ENCODE measurements at regions not wholly inside any gene's neighbourhood (a gene's known extent, or its start where the extent isn't known, plus 50 kb on each side); places are given as distances from the start of the nearest gene placed in this dataset.

DNA sequence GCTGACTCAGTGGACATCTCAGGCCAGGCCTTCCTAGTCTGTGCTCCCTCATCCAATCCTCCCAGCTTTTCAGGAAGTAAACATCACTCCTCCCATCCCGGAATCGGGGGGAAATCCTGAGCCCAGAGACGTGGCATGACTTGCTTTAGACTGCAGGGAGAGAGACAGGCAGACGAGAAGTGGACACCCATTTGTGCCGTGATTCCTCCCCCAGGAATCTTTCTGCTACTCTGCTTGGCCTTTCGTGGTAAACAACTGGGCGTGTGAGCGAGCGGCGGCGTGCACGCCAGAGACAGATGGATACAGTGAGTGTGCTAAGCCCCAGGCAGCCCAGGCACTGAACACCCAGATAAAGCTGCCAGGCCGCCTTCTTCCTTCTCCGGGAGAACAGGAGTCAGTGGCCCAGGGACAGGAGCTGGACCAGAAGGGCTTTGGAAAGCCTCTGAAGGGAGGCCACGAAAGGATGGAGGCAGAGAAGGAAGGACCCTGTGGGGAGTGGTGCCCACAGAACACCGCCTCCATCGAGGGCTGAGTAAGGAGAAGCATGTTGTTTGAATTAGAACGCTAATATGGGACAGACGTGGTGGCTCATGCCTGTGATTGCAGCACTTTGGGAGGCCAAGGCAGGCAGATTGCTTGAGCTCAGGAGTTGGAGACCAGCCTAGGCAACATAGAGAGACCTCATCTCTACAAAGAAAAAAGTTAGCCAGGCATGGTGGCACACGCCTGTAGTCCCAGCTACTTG lies 53.0 kb upstream of the PRR5 start (continued):
- TF ChIP-seq, protein P1, sequence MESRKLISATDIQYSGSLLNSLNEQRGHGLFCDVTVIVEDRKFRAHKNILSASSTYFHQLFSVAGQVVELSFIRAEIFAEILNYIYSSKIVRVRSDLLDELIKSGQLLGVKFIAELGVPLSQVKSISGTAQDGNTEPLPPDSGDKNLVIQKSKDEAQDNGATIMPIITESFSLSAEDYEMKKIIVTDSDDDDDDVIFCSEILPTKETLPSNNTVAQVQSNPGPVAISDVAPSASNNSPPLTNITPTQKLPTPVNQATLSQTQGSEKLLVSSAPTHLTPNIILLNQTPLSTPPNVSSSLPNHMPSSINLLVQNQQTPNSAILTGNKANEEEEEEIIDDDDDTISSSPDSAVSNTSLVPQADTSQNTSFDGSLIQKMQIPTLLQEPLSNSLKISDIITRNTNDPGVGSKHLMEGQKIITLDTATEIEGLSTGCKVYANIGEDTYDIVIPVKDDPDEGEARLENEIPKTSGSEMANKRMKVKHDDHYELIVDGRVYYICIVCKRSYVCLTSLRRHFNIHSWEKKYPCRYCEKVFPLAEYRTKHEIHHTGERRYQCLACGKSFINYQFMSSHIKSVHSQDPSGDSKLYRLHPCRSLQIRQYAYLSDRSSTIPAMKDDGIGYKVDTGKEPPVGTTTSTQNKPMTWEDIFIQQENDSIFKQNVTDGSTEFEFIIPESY (IDR thresholded peaks at IDR 0.05; ENCODE audit: borderline replicate concordance, low read depth) = no peak
- TF ChIP-seq, protein P2, sequence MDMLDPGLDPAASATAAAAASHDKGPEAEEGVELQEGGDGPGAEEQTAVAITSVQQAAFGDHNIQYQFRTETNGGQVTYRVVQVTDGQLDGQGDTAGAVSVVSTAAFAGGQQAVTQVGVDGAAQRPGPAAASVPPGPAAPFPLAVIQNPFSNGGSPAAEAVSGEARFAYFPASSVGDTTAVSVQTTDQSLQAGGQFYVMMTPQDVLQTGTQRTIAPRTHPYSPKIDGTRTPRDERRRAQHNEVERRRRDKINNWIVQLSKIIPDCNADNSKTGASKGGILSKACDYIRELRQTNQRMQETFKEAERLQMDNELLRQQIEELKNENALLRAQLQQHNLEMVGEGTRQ (IDR thresholded peaks at IDR 0.05; ENCODE audit: borderline replicate concordance, low read depth, low read length) = no peak

DNA sequence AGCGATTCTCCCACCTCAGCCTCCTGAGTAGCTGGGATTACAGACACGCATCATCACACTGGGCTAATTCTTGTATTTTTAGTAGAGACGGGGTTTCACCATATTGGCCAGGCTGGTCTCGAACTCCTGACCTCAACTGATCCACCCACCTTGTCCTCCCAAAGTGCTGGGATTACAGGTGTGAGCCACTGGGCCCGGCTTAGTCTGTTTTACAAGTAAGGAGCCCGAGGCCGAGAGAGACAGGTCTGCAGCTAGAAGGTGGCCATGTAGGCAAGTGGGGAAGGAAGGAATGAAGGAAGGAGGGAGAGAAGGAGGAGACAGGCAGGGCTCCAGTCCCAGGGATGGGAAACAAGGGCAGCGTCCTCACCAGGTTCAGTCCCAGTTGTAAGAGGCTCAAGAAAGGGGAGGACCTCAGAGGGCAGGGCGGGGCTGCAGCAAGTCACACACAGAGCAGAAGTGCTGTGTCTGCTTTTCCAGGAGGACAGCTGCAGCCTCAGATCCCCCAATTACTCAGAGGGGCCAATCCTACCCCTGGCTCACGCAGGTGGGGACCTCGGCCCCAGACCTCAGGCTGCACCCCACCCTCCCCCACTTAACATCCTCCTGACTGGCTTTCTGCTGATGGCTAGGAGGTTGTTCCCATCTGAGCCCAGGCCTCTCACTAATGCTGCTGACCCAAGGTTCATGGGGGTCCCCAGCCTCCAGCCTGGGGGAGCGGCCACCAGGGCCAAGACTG lies 53.8 kb upstream of the PRR5 start:
- H4K20me1 ChIP-seq (ENCODE audit: insufficient read depth) = no peaks in the 10 kb centered on the region
- 59% methylated on average over 10 of the region's 12 CpGs for WGBS (ENCODE audit: low lambda C conversion rate)
- no peak overlapping the region for H2AFZ ChIP-seq (ENCODE audit: low read depth)
- peak; percentile 8 for DNase-seq
- H3K9me3 ChIP-seq = no peaks in the 10 kb centered on the region
- no peak overlapping the region for H3K9ac ChIP-seq
- H3K27me3 ChIP-seq (ENCODE audit: insufficient read depth) = no peaks in the 10 kb centered on the region
- TF ChIP-seq EZH2phosphoT487 (IDR thresholded peaks at IDR 0.05; ENCODE audit: borderline replicate concordance, low read depth) (no peak), POLR2AphosphoS5 (IDR thresholded peaks at IDR 0.05; ENCODE audit: low read depth, low read length) (no peak), SIN3A (IDR thresholded peaks at IDR 0.05; ENCODE audit: borderline replicate concordance, low read depth, low read length) (no peak), FOXM1 (IDR thresholded peaks at IDR 0.05; ENCODE audit: low read depth) (no peak), RFX5 (IDR thresholded peaks at IDR 0.05; ENCODE audit: low read length) (no peak)
- H3K4me3 ChIP-seq (ENCODE audit: low read depth in 2 of 2, low read length in 1 of 2) = no peak overlapping the region
- POLR2A ChIA-PET = no interaction called here
- no peak overlapping the region for H3K27ac ChIP-seq (ENCODE audit: low read depth in 2 of 2, low read length in 1 of 2)
- no peaks in the 10 kb centered on the region for H3F3A ChIP-seq (replicated peaks; ENCODE audit: insufficient read depth)
- CTCF ChIA-PET = no interaction called here
- H3K79me2 ChIP-seq (ENCODE audit: insufficient read depth) = no peaks in the 10 kb centered on the region
- H3K4me2 ChIP-seq = no peak overlapping the region
- no peaks in the 10 kb centered on the region for H3K9me2 ChIP-seq
- H3K36me3 ChIP-seq (replicated peaks in 1 of 2; ENCODE audit: control insufficient read depth in 1 of 2, insufficient read depth in 2 of 2, low read length in 1 of 2) = no peaks in the 10 kb centered on the region
- H3K4me1 ChIP-seq (ENCODE audit: control insufficient read depth in 1 of 2, insufficient read depth in 2 of 2, low read depth in 1 of 2, low read length in 1 of 2) = peaks cover 0 to 3% of the 10 kb centered on the region in 2 experiments; a peak in 1 of 4 replicates

DNA sequence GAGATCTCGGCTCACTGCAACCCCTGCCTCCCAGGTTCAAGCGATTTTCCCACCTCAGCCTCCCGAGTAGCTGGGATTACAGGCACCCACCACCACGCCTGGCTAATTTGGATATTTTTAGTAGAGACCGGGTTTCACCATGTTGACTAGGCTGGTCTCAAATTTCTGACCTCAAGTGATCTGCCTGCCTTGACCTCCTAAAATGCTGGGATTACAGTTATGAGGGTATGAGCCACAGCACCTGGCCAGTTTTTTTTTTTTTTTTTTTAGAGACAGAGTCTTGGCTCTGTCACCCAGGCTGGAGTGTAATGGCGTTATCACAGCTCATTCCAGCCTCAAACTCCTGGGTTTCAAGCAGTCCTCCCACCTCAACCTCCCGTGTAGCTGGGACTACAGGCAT lies 54.9 kb upstream of the PRR5 start:
- no peak overlapping the region for H3K4me2 ChIP-seq
- H4K20me1 ChIP-seq (ENCODE audit: insufficient read depth) = no peaks in the 10 kb centered on the region
- no peak overlapping the region for H2AFZ ChIP-seq (ENCODE audit: low read depth)
- H3F3A ChIP-seq (replicated peaks; ENCODE audit: insufficient read depth) = no peaks in the 10 kb centered on the region
- no peaks in the 10 kb centered on the region for H3K27me3 ChIP-seq (ENCODE audit: insufficient read depth)
- no peaks in the 10 kb centered on the region for H3K36me3 ChIP-seq (replicated peaks in 1 of 2; ENCODE audit: control insufficient read depth in 1 of 2, insufficient read depth in 2 of 2, low read length in 1 of 2)
- H3K79me2 ChIP-seq (ENCODE audit: insufficient read depth) = no peaks in the 10 kb centered on the region
- no peak overlapping the region for H3K9ac ChIP-seq
- H3K27ac ChIP-seq (ENCODE audit: low read depth in 2 of 2, low read length in 1 of 2) = no peak overlapping the region
- DNase-seq = no peak
- ChIA-PET CTCF (interaction anchor here (2.3 kb wide), 1 partner anchor 21 kb away, joined by 7 read pairs; no protein-coding TSS in a partner anchor), POLR2A (interaction anchor here (0.7 kb wide), 1 partner anchor 101 kb away, joined by 3 read pairs; no protein-coding TSS in a partner anchor)
- peaks cover 0 to 3% of the 10 kb centered on the region in 2 experiments; a peak in 1 of 4 replicates for H3K4me1 ChIP-seq (ENCODE audit: control insufficient read depth in 1 of 2, insufficient read depth in 2 of 2, low read depth in 1 of 2, low read length in 1 of 2)
- no peaks in the 10 kb centered on the region for H3K9me2 ChIP-seq
- WGBS (ENCODE audit: low lambda C conversion rate) = 51% methylated on average over 6 of the region's 7 CpGs
- no peak overlapping the region for H3K4me3 ChIP-seq (ENCODE audit: low read depth in 2 of 2, low read length in 1 of 2)
- no peaks in the 10 kb centered on the region for H3K9me3 ChIP-seq
- no peak for TF ChIP-seq TCF12 (IDR thresholded peaks at IDR 0.05)
- TF ChIP-seq, protein P3, sequence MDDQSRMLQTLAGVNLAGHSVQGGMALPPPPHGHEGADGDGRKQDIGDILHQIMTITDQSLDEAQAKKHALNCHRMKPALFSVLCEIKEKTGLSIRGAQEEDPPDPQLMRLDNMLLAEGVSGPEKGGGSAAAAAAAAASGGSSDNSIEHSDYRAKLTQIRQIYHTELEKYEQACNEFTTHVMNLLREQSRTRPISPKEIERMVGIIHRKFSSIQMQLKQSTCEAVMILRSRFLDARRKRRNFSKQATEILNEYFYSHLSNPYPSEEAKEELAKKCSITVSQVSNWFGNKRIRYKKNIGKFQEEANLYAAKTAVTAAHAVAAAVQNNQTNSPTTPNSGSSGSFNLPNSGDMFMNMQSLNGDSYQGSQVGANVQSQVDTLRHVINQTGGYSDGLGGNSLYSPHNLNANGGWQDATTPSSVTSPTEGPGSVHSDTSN (IDR thresholded peaks at IDR 0.05) = no peak
- no peak for TF ChIP-seq EP300 (IDR thresholded peaks at IDR 0.05; ENCODE audit: borderline replicate concordance in 1 of 2, low read depth in 1 of 2, low read length in 1 of 2)
- TF ChIP-seq, protein P4, sequence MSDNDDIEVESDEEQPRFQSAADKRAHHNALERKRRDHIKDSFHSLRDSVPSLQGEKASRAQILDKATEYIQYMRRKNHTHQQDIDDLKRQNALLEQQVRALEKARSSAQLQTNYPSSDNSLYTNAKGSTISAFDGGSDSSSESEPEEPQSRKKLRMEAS (IDR thresholded peaks at IDR 0.05; ENCODE audit: low read depth) = no peak
- TF ChIP-seq, protein P5, sequence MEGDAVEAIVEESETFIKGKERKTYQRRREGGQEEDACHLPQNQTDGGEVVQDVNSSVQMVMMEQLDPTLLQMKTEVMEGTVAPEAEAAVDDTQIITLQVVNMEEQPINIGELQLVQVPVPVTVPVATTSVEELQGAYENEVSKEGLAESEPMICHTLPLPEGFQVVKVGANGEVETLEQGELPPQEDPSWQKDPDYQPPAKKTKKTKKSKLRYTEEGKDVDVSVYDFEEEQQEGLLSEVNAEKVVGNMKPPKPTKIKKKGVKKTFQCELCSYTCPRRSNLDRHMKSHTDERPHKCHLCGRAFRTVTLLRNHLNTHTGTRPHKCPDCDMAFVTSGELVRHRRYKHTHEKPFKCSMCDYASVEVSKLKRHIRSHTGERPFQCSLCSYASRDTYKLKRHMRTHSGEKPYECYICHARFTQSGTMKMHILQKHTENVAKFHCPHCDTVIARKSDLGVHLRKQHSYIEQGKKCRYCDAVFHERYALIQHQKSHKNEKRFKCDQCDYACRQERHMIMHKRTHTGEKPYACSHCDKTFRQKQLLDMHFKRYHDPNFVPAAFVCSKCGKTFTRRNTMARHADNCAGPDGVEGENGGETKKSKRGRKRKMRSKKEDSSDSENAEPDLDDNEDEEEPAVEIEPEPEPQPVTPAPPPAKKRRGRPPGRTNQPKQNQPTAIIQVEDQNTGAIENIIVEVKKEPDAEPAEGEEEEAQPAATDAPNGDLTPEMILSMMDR (IDR thresholded peaks at IDR 0.05) = no peak
- TF ChIP-seq, protein P6, sequence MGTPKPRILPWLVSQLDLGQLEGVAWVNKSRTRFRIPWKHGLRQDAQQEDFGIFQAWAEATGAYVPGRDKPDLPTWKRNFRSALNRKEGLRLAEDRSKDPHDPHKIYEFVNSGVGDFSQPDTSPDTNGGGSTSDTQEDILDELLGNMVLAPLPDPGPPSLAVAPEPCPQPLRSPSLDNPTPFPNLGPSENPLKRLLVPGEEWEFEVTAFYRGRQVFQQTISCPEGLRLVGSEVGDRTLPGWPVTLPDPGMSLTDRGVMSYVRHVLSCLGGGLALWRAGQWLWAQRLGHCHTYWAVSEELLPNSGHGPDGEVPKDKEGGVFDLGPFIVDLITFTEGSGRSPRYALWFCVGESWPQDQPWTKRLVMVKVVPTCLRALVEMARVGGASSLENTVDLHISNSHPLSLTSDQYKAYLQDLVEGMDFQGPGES (IDR thresholded peaks at IDR 0.05; ENCODE audit: low read depth, low read length) = no peak
